Lower leg skin (tissue), 3 donors: ENCODE measurements at regions not wholly inside any gene's neighbourhood (a gene's known extent, or its start where the extent isn't known, plus 50 kb on each side); places are given as distances from the start of the nearest gene placed in this dataset.

Experiments
- POLR2A ChIP-seq, 2 donors: fragments of 450-650 bp; IDR thresholded peaks; one replicate each; pipeline ENCODE4 v1.6.1; 2016 to 2017; ENCODE audit warnings: antibody characterized with exemption in 2 of 2, mild to moderate bottlenecking in 1 of 2, moderate library complexity in 1 of 2
- TF ChIP-seq, protein P1 (sequence below), 3 donors: fragments of 450-650 bp; IDR thresholded peaks; one replicate each; pipeline ENCODE4 v1.5.1; 2016; ENCODE audit warnings: antibody characterized with exemption in 3 of 3, mild to moderate bottlenecking in 3 of 3, moderate library complexity in 2 of 3

DNA sequence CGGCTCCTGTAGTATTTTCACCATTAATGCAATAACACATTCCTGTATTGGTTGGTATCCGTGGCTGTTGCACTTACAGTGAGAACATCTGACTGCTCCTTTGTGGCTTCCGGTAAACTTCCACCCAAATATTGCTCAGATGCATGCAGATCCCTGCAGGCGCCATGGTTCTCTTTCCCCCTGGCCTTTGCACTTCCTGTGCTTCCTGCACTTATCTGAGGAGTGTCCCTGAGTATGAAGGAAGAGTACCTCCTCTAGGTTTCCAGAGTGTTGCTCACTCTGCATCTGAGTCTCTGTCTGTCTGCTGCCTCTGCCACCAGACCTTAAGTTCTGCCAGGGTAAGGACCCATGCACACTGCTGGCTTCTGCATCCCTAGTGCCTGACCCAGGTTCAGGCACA lies 117.2 kb upstream of the SLC34A2 start:
- no peak for TF ChIP-seq POLR2A (IDR thresholded peaks at IDR 0.05)
- TF ChIP-seq, protein P1, sequence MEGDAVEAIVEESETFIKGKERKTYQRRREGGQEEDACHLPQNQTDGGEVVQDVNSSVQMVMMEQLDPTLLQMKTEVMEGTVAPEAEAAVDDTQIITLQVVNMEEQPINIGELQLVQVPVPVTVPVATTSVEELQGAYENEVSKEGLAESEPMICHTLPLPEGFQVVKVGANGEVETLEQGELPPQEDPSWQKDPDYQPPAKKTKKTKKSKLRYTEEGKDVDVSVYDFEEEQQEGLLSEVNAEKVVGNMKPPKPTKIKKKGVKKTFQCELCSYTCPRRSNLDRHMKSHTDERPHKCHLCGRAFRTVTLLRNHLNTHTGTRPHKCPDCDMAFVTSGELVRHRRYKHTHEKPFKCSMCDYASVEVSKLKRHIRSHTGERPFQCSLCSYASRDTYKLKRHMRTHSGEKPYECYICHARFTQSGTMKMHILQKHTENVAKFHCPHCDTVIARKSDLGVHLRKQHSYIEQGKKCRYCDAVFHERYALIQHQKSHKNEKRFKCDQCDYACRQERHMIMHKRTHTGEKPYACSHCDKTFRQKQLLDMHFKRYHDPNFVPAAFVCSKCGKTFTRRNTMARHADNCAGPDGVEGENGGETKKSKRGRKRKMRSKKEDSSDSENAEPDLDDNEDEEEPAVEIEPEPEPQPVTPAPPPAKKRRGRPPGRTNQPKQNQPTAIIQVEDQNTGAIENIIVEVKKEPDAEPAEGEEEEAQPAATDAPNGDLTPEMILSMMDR (IDR thresholded peaks at IDR 0.05) = no peak
